B cell (primary cell): ENCODE measurements at regions not wholly inside any gene's neighbourhood (a gene's known extent, or its start where the extent isn't known, plus 50 kb on each side); places are given as distances from the start of the nearest gene placed in this dataset.

ENCODE experiments used
- ATAC-seq: fragments of 200-7000 bp; cut with Tn5 transposase; one replicate; pipeline ENCODE4 v1.10.0; 2021; ENCODE audit warnings: low read depth, mild to moderate bottlenecking, moderate number of reproducible peaks, moderate library complexity
- CTCF ChIA-PET: fragments of 350-600 bp; sonication (Branson Sonifier 250); formaldehyde crosslinking; loops from one replicate; lab custom pipeline; 2021; ENCODE audit warnings: antibody characterized with exemption, inconsistent platforms; lab: Charles Lee
- POLR2A ChIA-PET: fragments of 350-600 bp; sonication (Branson Sonifier 250); formaldehyde crosslinking; loops from one replicate; lab custom pipeline; 2021; ENCODE audit warnings: antibody characterized with exemption; lab: Charles Lee
- DNase-seq: peaks from one replicate; pipeline ENCODE4 v3.0.0; 2013
- H2AFZ ChIP-seq: 2 replicates; pipeline ENCODE4 v1.6.1; 2012; ENCODE audit warnings: mild to moderate bottlenecking, low read depth, low read length; ENCODE audit not compliant: insufficient read depth, poor library complexity, severe bottlenecking
- H3K27ac ChIP-seq, 2 donors: 1 replicate in 1 of 2; 2 replicates in 1 of 2; pipeline ENCODE4 v1.5.1; 2012 to 2013; ENCODE audit warnings: low read length in 2 of 2, mild to moderate bottlenecking in 2 of 2, moderate library complexity in 1 of 2
- H3K27me3 ChIP-seq, 4 experiments: fragments of 200-600 bp in 1 of 4; sonication (generic) in 1 of 4; replicated peaks in 1 of 4; 1 replicate in 2 of 4; 2 replicates in 2 of 4; pipeline versions ENCODE4 v1.6.1 to v1.7.0; 2013 to 2016; ENCODE audit warnings: low read length in 3 of 4, mild to moderate bottlenecking in 2 of 4, mixed read lengths in 1 of 4, moderate library complexity in 1 of 4; ENCODE audit not compliant: insufficient read depth in 4 of 4, control insufficient read depth in 3 of 4; ENCODE audit errors: control extremely low read depth in 1 of 4
- H3K36me3 ChIP-seq, 2 experiments: replicated peaks in 1 of 2; 1 replicate in 1 of 2; 2 replicates in 1 of 2; pipeline versions ENCODE4 v1.6.1 to v1.7.1; 2013; ENCODE audit warnings: low read length in 1 of 2; ENCODE audit not compliant: insufficient read depth in 2 of 2, control insufficient read depth in 1 of 2; ENCODE audit errors: control extremely low read depth in 1 of 2, extremely low read depth in 1 of 2
- H3K4me1 ChIP-seq, 2 donors: fragments of 200-600 bp in 1 of 2; sonication (generic) in 1 of 2; 1 replicate in 1 of 2; 2 replicates in 1 of 2; pipeline versions ENCODE4 v1.5.1 to v1.6.1; 2013 to 2017; ENCODE audit warnings: low read length in 2 of 2; ENCODE audit not compliant: control insufficient read depth in 2 of 2, insufficient read depth in 2 of 2
- H3K4me2 ChIP-seq: replicated peaks from 2 replicates; pipeline ENCODE3; 2012; ENCODE audit warnings: mild to moderate bottlenecking, low read depth, low read length; ENCODE audit not compliant: poor library complexity, severe bottlenecking
- H3K4me3 ChIP-seq, 5 experiments: fragments of 200-600 bp in 1 of 5; sonication (generic) in 1 of 5; 1 replicate in 3 of 5; 2 replicates in 2 of 5; pipeline versions ENCODE4 v1.5.1 to v1.7.0; 2011 to 2016; ENCODE audit warnings: low read length in 4 of 5, mild to moderate bottlenecking in 4 of 5, low read depth in 2 of 5, control low read depth in 1 of 5, moderate library complexity in 1 of 5; ENCODE audit not compliant: insufficient read depth in 1 of 5; ENCODE audit errors: control extremely low read depth in 1 of 5, extremely low read depth in 1 of 5
- H3K79me2 ChIP-seq: fragments of 200-600 bp; sonication (generic); one replicate; pipeline ENCODE4 v1.6.0; 2016; ENCODE audit warnings: low read length; ENCODE audit not compliant: control insufficient read depth, insufficient read depth
- H3K9ac ChIP-seq: fragments of 200-600 bp; sonication (generic); 2 replicates; pipeline ENCODE4 v1.6.1; 2017; ENCODE audit warnings: mild to moderate bottlenecking, low read length, moderate library complexity
- H3K9me3 ChIP-seq, 3 donors: one replicate each; pipeline versions ENCODE4 v1.6.1 to v1.7.1; 2013; ENCODE audit warnings: low read length in 2 of 3; ENCODE audit not compliant: control insufficient read depth in 2 of 3, insufficient read depth in 1 of 3; ENCODE audit errors: control extremely low read depth in 1 of 3
- H4K20me1 ChIP-seq: 2 replicates; pipeline ENCODE4 v1.6.0; 2012; ENCODE audit warnings: mild to moderate bottlenecking, low read length; ENCODE audit not compliant: insufficient read depth, control insufficient read depth, poor library complexity, severe bottlenecking
- H3K27ac Mint-ChIP-seq: one replicate; pipeline ENCODE4 v1.8.0; 2021; ENCODE audit warnings: mixed read lengths
- H3K27me3 Mint-ChIP-seq: one replicate; pipeline ENCODE4 v1.8.0; 2021; ENCODE audit warnings: mixed read lengths
- H3K4me1 Mint-ChIP-seq: one replicate; pipeline ENCODE4 v1.8.0; 2021; ENCODE audit warnings: mixed read lengths
- H3K4me3 Mint-ChIP-seq: one replicate; pipeline ENCODE4 v1.8.0; 2021; ENCODE audit warnings: mixed read lengths
- H3K9me3 Mint-ChIP-seq: one replicate; pipeline ENCODE4 v1.8.0; 2022; ENCODE audit warnings: mixed read lengths; ENCODE audit not compliant: insufficient read depth
- CTCF ChIP-seq: fragments of 200-600 bp; IDR thresholded peaks from one replicate; pipeline ENCODE4 v1.8.0; 2022; ENCODE audit warnings: antibody characterized with exemption, mild to moderate bottlenecking
- EZH2 ChIP-seq: IDR thresholded peaks from 2 replicates; pipeline ENCODE4 v1.6.1; 2012; ENCODE audit warnings: borderline replicate concordance, low read depth, mild to moderate bottlenecking, moderate library complexity, low read length; ENCODE audit not compliant: insufficient read depth, poor library complexity, severe bottlenecking
- WGBS: methylation state at CpG from one replicate; pipeline ENCODE4 v1.1.5; 2013; ENCODE audit warnings: missing lambda C conversion rate; ENCODE audit not compliant: insufficient coverage; 5-methylcytosine and 5-hydroxymethylcytosine counted together
- intact Hi-C: fragments of 100-400 bp; cut with micrococcal nuclease; formaldehyde crosslinking; loops from one replicate; pipeline ENCODE4 v1.10.0; 2022

- no peak for TF ChIP-seq EZH2
- TF ChIP-seq CTCF: no peak
- POLR2A ChIA-PET: no interaction called here
- Histone ChIP-seq H3K9ac (no peak overlapping the region), H3K4me2 (no peak overlapping the region), H3K4me1 (no peaks in the 10 kb centered on the region), H3K79me2 (no peaks in the 10 kb centered on the region), H3K27me3 (no peaks in the 10 kb centered on the region), H4K20me1 (no peaks in the 10 kb centered on the region), H3K36me3 (no peaks in the 10 kb centered on the region), H3K27ac (no peak overlapping the region), H3K9me3 (no peaks in the 10 kb centered on the region), H2AFZ (no peak overlapping the region), H3K4me3 (no peak overlapping the region)
- no peak overlapping the region for H3K4me3 Mint-ChIP-seq
- H3K27ac Mint-ChIP-seq: no peak overlapping the region
- ATAC-seq: no peak
- intact Hi-C loops: no loop called here
- H3K4me1 Mint-ChIP-seq: no peaks in the 10 kb centered on the region
- H3K9me3 Mint-ChIP-seq: peaks cover 4% of the 10 kb centered on the region
- CTCF ChIA-PET: no interaction called here
- no peak for DNase-seq
- H3K27me3 Mint-ChIP-seq: peaks cover 30% of the 10 kb centered on the region
- WGBS: 97% methylated on average over 6 of the region's 7 CpGs
These were observed 83.4 kb downstream of the C13orf42 start for GRCh38 chr13:51027644-51028043.

GRCh38 chr13:51026016-51026415, 85.1 kb downstream of the C13orf42 start:
- Histone ChIP-seq H3K36me3 (no peaks in the 10 kb centered on the region), H3K9me3 (no peaks in the 10 kb centered on the region), H3K4me3 (no peak overlapping the region), H2AFZ (no peak overlapping the region), H3K4me1 (no peaks in the 10 kb centered on the region), H3K27me3 (no peaks in the 10 kb centered on the region), H4K20me1 (no peaks in the 10 kb centered on the region), H3K27ac (no peak overlapping the region), H3K9ac (no peak overlapping the region), H3K4me2 (no peak overlapping the region), H3K79me2 (no peaks in the 10 kb centered on the region)
- no peak for ATAC-seq
- no peaks in the 10 kb centered on the region for H3K4me1 Mint-ChIP-seq
- no peak for TF ChIP-seq EZH2
- no peak for TF ChIP-seq CTCF
- DNase-seq: no peak
- no peak overlapping the region for H3K4me3 Mint-ChIP-seq
- H3K27me3 Mint-ChIP-seq: peaks cover 40% of the 10 kb centered on the region
- 98% methylated on average over 7 of the region's 8 CpGs for WGBS
- ChIA-PET CTCF (no interaction called here), POLR2A (no interaction called here)
- intact Hi-C loops: no loop called here
- no peak overlapping the region for H3K27ac Mint-ChIP-seq
- peaks cover 4% of the 10 kb centered on the region for H3K9me3 Mint-ChIP-seq
